Transverse colon (tissue), 4 donors: ENCODE measurements at regions not wholly inside any gene's neighbourhood (a gene's known extent, or its start where the extent isn't known, plus 50 kb on each side); places are given as distances from the start of the nearest gene placed in this dataset.

ENCODE experiments used
- EP300 ChIP-seq: sonication (generic); formaldehyde crosslinking; IDR thresholded peaks from one replicate; pipeline ENCODE4 v1.6.1; 2017; ENCODE audit warnings: antibody characterized with exemption, low read depth
- POLR2A ChIP-seq: fragments of 450-650 bp; IDR thresholded peaks from one replicate; pipeline ENCODE4 v1.6.1; 2016; ENCODE audit warnings: antibody characterized with exemption, mild to moderate bottlenecking, moderate library complexity
- POLR2AphosphoS5 ChIP-seq, 3 donors: sonication (generic); formaldehyde crosslinking; IDR thresholded peaks; one replicate each; pipeline ENCODE4 v1.6.1; 2016; ENCODE audit warnings: antibody characterized with exemption in 3 of 3
- TF ChIP-seq, protein P1 (sequence below), 5 experiments: fragments of 200-600 bp in 3 of 5; fragments of 450-650 bp in 2 of 5; sonication (generic) in 3 of 5; IDR thresholded peaks; 1 replicate in 2 of 5; 2 replicates in 3 of 5; pipeline ENCODE4 v1.5.1; 2016 to 2017; ENCODE audit warnings: antibody characterized with exemption in 5 of 5, inconsistent platforms in 3 of 5, mild to moderate bottlenecking in 2 of 5, moderate library complexity in 1 of 5

GRCh38 chr3:74302281-74302680 lies 312.2 kb downstream of the CNTN3 start:
- TF ChIP-seq, protein P1, sequence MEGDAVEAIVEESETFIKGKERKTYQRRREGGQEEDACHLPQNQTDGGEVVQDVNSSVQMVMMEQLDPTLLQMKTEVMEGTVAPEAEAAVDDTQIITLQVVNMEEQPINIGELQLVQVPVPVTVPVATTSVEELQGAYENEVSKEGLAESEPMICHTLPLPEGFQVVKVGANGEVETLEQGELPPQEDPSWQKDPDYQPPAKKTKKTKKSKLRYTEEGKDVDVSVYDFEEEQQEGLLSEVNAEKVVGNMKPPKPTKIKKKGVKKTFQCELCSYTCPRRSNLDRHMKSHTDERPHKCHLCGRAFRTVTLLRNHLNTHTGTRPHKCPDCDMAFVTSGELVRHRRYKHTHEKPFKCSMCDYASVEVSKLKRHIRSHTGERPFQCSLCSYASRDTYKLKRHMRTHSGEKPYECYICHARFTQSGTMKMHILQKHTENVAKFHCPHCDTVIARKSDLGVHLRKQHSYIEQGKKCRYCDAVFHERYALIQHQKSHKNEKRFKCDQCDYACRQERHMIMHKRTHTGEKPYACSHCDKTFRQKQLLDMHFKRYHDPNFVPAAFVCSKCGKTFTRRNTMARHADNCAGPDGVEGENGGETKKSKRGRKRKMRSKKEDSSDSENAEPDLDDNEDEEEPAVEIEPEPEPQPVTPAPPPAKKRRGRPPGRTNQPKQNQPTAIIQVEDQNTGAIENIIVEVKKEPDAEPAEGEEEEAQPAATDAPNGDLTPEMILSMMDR (IDR thresholded peaks at IDR 0.05) = no peak
- TF ChIP-seq POLR2A (no peak), EP300 (no peak), POLR2AphosphoS5 (IDR thresholded peaks at IDR 0.05) (no peak)
